UCSD-AML1 (cell line): ENCODE measurements at regions not wholly inside any gene's neighbourhood (a gene's known extent, or its start where the extent isn't known, plus 50 kb on each side); places are given as distances from the start of the nearest gene placed in this dataset.
"Not testable (repeated sequence)": the region's sequence is repeated elsewhere in the genome, so short reads cannot be mapped to it uniquely, and the experiment has no call there.

Experiments
- DNase-seq: peaks from one replicate; lab custom pipeline; 2025; ENCODE audit not compliant: unreplicated experiment; lab: John Stamatoyannopoulos, UW

GRCh38 chr9:80793706-80794105 lies 895.6 kb downstream of the TLE1 start:
- DNase-seq, result no peak

- no peak for DNase-seq
These were observed 896.6 kb downstream of the TLE1 start for GRCh38 chr9:80792726-80793125.

GRCh38 chr9:80791836-80792235 lies 897.5 kb downstream of the TLE1 start:
- no peak for DNase-seq

GRCh38 chr9:80790764-80791163 lies 898.6 kb downstream of the TLE1 start:
- DNase-seq, result no peak

GRCh38 chr9:80789831-80790230 lies 899.5 kb downstream of the TLE1 start:
- no peak for DNase-seq

- DNase-seq, result no peak
These were observed 901.7 kb downstream of the TLE1 start for GRCh38 chr9:80787636-80788035.

GRCh38 chr9:80784647-80785046 lies 904.7 kb downstream of the TLE1 start:
- no peak for DNase-seq

GRCh38 chr9:80775971-80776370 lies 913.4 kb downstream of the TLE1 start:
- no peak for DNase-seq

- DNase-seq, result no peak
These were observed 913.8 kb downstream of the TLE1 start for GRCh38 chr9:80775530-80775929.

GRCh38 chr9:80771555-80772347 lies 917.6 kb downstream of the TLE1 start:
- no peak for DNase-seq

- no peak for DNase-seq
These were observed 925.8 kb downstream of the TLE1 start for GRCh38 chr9:80763536-80763935.

- DNase-seq, result no peak
These were observed 933.8 kb downstream of the TLE1 start for GRCh38 chr9:80755586-80755985.

GRCh38 chr9:80747056-80747455 lies 942.3 kb downstream of the TLE1 start:
- not testable (repeated sequence) for DNase-seq

- no peak for DNase-seq
These were observed 956.8 kb downstream of the TLE1 start for GRCh38 chr9:80732506-80732905.

- no peak for DNase-seq
These were observed 968.8 kb downstream of the TLE1 start for GRCh38 chr9:80720579-80720978.

- no peak for DNase-seq
These were observed 982.2 kb downstream of the TLE1 start for GRCh38 chr9:80707120-80707519.

- DNase-seq, result no peak
These were observed 988.3 kb downstream of the TLE1 start for GRCh38 chr9:80701061-80701460.

- no peak for DNase-seq
These were observed 989.8 kb downstream of the TLE1 start for GRCh38 chr9:80699511-80699998.

- no peak for DNase-seq
These were observed 990.5 kb downstream of the TLE1 start for GRCh38 chr9:80698725-80699410.

- DNase-seq, result no peak
These were observed 996.6 kb downstream of the TLE1 start for GRCh38 chr9:80692751-80693150.

- DNase-seq, result no peak
These were observed 998.1 kb downstream of the TLE1 start for GRCh38 chr9:80691229-80691628.

GRCh38 chr9:80690349-80690939 lies 998.9 kb downstream of the TLE1 start:
- DNase-seq, result no peak
